Activated CD4-positive, alpha-beta T cell treated with anti-CD3 and anti-CD28 coated beads, Interleukin-2, amount 10 ng/mL, durations not matched to agents 24 days and 14 days (primary cell): ENCODE measurements at regions not wholly inside any gene's neighbourhood (a gene's known extent, or its start where the extent isn't known, plus 50 kb on each side); places are given as distances from the start of the nearest gene placed in this dataset.

ENCODE experiments used
- DNase-seq: peaks from one replicate; pipeline ENCODE4 v3.0.0; 2022
- H3K27ac Mint-ChIP-seq: one replicate; pipeline ENCODE4 v1.8.0; 2022; ENCODE audit warnings: mild to moderate bottlenecking, mixed read lengths
- H3K27me3 Mint-ChIP-seq: one replicate; pipeline ENCODE4 v1.8.0; 2022; ENCODE audit warnings: mixed read lengths
- H3K36me3 Mint-ChIP-seq: one replicate; pipeline ENCODE4 v1.8.0; 2022; ENCODE audit warnings: low read depth, mild to moderate bottlenecking, mixed read lengths
- H3K4me1 Mint-ChIP-seq: one replicate; pipeline ENCODE4 v1.8.0; 2021; ENCODE audit warnings: mixed read lengths
- H3K4me3 Mint-ChIP-seq: one replicate; pipeline ENCODE4 v1.8.0; 2022; ENCODE audit warnings: mild to moderate bottlenecking, moderate library complexity, mixed read lengths
- H3K9me3 Mint-ChIP-seq: one replicate; pipeline ENCODE4 v1.8.0; 2021; ENCODE audit warnings: mixed read lengths
- intact Hi-C: fragments of 100-400 bp; cut with micrococcal nuclease; formaldehyde crosslinking; loops from one replicate; pipeline ENCODE4 v1.15.1; 2023

DNA sequence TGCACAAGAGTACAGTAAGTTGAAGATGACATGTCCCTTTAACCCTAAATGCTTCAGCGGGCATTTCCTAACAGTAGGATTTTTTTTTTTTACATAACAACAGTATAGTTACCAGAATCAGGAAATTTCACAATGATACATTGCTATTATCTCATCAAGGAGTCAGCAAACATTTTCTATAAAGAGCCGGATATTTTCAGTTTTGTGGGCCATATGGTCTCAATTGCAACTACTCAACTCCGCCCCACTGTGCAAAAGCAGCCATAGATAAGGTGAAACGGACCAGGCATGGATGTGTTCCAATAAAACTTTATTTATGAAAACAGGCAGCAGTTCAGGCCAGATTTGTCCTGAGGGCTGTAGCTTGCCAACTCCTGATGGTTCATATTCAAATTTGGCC is 130.6 kb downstream of the SMAD6 start:
- Mint-ChIP-seq H3K27me3 (peaks cover 2% of the 10 kb centered on the region), H3K4me3 (no peak overlapping the region), H3K27ac (no peak overlapping the region), H3K36me3 (no peaks in the 10 kb centered on the region), H3K4me1 (no peaks in the 10 kb centered on the region), H3K9me3 (no peaks in the 10 kb centered on the region)
- no peak for DNase-seq
- intact Hi-C loops = no loop called here

DNA sequence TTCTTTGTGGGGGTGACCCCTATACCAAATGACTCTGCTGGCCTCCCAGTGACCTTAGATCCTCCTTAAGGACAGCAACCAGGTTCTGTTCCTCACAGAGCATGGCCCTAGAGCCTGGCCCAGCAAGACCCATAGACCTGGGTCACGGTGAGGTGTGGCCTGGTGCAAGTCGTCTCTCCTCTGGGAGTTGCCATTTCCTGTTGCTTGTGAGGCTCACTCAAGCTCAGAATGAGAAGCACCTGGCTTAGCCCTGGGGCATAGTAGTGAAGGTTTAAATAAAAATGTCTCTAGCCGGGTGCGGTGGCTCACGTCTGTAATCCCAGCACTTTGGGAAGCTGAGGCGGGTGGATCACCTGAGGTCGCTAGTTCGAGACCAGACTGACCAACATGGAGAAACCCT is 131.3 kb downstream of the SMAD6 start:
- DNase-seq = no peak
- Mint-ChIP-seq H3K9me3 (no peaks in the 10 kb centered on the region), H3K4me3 (no peak overlapping the region), H3K27me3 (peaks cover 2% of the 10 kb centered on the region), H3K36me3 (no peaks in the 10 kb centered on the region), H3K27ac (no peak overlapping the region), H3K4me1 (no peaks in the 10 kb centered on the region)
- intact Hi-C loops = no loop called here

DNA sequence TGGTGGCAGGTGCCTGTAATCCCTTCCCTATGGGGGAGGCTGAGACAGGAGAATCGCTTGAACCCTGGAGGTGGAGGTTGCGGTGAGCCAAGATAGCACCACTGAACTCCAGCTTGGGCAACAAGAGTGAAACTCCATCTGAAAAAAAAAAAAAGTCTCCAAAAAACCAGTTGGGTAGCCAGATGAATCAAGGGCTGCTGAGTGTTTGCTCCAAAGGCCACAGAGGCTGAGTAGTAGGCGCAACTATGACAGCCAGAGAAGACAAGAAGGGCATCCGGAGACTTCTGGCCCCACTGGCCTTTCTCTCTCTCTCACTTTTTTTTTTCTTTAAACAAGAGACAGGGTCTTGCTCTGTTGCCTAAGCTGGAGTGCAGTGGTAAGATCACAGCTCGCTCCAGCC is 131.8 kb downstream of the SMAD6 start:
- H3K4me3 Mint-ChIP-seq = no peak overlapping the region
- no peak for DNase-seq
- no peaks in the 10 kb centered on the region for H3K36me3 Mint-ChIP-seq
- peaks cover 2% of the 10 kb centered on the region for H3K27me3 Mint-ChIP-seq
- no peaks in the 10 kb centered on the region for H3K4me1 Mint-ChIP-seq
- intact Hi-C loops = no loop called here
- H3K27ac Mint-ChIP-seq = no peak overlapping the region
- H3K9me3 Mint-ChIP-seq = no peaks in the 10 kb centered on the region

DNA sequence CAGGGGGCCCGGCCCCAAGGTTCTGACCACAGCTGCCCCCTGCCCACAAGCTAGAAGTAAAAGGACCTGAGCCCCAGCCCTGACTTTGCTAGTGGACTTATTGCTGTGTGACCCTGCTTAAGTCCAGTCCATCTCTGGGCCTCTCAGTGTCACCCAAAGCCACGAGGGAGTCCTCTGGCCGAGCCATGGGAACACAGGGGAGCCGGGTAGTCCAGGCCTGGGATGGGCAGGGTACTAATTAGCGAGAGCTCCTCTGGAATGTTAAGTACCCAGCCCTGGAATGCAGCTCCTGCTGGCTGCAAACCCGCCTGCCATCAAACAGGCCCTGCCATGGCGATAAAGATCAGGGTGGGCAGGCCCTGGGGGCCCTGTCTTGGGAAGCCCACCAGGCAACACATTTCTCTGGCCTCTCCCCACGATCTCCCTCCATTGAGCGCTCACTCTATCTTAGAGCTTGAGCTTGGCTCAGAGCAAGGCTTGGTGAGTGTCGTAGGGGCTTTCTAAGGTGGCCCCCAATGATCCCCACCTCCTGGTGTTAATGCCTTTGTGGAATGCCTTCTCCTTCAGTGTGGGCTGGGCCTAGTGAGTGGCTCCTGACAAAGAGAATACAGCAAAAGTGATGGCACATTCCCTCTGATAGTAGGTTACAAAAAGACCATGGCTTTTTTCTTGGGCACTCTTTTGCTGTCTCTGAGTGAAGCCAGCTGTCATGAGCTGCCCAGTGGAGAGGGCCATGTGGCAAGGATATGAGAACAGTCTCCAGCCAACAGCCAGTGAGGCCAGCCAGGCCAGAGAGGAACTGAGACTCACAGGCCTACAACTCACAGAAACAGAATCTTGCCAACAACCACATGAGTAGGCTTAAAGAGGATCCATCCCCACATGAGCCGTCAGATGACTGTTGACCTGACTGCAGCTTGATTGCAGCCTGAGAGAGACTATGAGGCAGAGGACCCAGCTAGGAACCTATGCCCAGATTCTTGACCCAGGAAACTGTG is 133.1 kb downstream of the SMAD6 start:
- Mint-ChIP-seq H3K9me3 (no peaks in the 10 kb centered on the region), H3K27ac (no peak overlapping the region), H3K27me3 (peaks cover 8% of the 10 kb centered on the region), H3K4me3 (no peak overlapping the region), H3K4me1 (no peaks in the 10 kb centered on the region), H3K36me3 (no peaks in the 10 kb centered on the region)
- DNase-seq = no peak
- intact Hi-C loops = no loop called here

DNA sequence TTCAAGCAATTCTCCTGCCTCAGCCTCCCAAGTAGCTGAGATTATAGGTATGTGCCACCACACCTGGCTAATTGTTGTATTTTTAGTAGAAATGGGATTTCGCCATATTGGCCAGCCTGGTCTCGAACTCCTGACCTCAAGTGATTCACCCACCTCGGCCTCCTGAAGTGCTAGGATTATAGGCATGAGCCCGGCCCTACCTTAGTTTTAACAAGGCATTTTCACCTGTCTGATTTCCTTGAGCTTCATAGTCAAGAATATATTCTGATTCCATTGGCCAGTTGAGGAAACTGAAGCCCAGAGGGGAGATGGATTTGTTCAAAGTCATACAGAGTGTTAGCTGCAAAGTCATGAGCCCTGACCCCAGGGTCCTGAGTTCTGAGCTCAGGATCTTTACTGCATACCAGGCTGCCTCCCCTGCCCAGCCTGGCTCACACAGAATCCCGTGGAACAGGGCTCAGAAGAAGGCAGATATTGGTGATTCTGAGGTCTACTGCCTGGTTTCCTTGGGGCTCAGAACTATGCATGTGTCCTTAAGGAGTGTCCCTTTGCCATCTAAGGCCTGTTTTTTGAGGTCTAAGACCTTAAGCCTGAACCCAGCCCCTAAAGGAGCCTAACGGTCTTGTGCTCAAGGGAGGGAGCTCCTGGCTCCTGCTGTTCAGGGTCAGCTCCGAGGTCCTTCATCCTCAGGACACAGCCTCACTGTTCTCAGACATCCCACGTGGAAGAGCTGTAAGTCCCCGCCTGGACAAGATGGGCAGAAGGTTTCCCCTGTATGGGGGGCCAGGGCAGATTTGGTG is 134.4 kb downstream of the SMAD6 start:
- intact Hi-C loops = no loop called here
- no peaks in the 10 kb centered on the region for H3K9me3 Mint-ChIP-seq

DNA sequence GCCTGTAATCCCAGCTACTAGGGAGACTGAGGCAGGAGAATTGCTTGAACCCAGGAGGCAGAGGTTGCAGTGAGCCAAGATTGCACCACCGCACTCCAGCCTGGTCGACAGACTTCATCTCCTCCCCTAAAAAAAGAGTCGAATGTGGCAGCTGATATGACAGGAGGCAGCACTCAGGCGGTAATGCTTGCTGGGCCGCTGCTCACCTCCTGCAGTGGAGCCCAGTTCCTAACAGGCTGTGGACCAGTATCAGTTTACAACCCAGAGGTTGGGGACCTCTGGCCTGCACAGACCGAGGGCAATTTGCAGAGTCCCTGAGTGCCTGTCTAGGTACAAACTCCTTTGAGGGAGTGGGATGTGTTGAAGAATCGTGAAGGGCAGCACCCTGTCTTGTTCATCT is 136.2 kb downstream of the SMAD6 start:
- peaks cover 28% of the 10 kb centered on the region for H3K27me3 Mint-ChIP-seq
- peaks cover 4% of the 10 kb centered on the region for H3K4me1 Mint-ChIP-seq
- H3K9me3 Mint-ChIP-seq = no peaks in the 10 kb centered on the region
- intact Hi-C loops = no loop called here
- DNase-seq = no peak
- H3K36me3 Mint-ChIP-seq = no peaks in the 10 kb centered on the region
- H3K4me3 Mint-ChIP-seq = no peak overlapping the region
- H3K27ac Mint-ChIP-seq = no peak overlapping the region

More for the DNA sequence above, 134.4 kb downstream of the SMAD6 start:
- no peaks in the 10 kb centered on the region for H3K4me1 Mint-ChIP-seq
- H3K27me3 Mint-ChIP-seq = peaks cover 15% of the 10 kb centered on the region
- no peak overlapping the region for H3K4me3 Mint-ChIP-seq
- H3K27ac Mint-ChIP-seq = no peak overlapping the region
- no peaks in the 10 kb centered on the region for H3K36me3 Mint-ChIP-seq
- DNase-seq = no peak

DNA sequence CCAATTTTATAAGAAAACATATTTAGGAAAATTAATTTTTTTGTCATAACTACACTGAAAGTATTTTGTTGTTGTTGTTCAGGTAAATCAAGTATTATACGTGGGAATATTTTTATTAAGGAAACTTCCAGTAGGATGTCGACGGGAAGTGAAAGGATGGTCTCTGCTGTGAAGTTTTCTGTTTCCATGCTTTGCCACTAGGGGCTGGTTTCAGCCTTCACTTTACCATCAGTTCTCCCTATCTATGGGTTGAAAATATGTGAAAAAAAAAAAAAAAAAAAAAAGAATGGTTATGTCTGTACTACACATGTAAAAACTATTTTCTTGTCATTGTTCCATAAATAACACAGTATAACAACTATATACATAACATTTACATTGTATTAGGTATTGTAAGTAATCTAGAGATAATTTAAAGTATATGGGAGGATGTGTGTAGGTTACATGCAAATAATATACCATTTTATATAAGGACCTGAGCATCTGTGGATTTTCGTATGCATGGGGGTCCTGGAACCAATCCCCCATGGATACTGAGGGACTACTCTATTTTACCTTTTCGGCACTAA is 136.7 kb downstream of the SMAD6 start:
- Mint-ChIP-seq H3K36me3 (no peaks in the 10 kb centered on the region), H3K27me3 (peaks cover 33% of the 10 kb centered on the region), H3K4me3 (no peak overlapping the region), H3K27ac (no peak overlapping the region), H3K9me3 (no peaks in the 10 kb centered on the region), H3K4me1 (peaks cover 5% of the 10 kb centered on the region)
- intact Hi-C loops = no loop called here
- DNase-seq = no peak

DNA sequence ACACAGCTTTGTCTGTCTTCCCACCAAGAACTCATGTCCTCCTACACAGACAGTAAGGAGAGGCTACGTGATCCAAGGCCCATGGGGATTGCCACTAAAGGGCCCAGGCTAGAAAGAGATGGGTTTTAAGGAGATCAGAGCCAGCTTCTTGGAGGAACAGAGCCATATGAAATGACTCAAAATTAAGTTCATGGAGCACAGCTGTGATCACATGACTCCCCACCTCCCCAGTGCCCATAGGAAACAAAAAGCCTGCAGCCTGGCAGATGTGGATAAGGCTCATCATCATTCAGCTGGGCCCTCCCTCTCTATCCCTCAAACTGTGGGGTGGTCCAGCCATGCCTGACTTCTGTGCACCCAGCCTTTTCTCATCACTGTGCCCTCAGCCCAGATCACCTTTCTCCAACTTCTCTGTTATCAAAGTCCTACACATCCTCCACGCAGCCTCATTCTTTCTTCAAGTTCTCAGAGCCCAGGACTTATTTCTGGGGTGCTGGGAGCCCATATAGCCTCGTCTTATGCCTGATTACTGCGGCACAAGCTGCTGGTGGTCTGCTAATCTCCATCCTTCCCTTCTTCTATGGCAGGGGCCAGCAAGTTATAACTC is 137.6 kb downstream of the SMAD6 start:
- peaks cover 41% of the 10 kb centered on the region for H3K27me3 Mint-ChIP-seq

DNA sequence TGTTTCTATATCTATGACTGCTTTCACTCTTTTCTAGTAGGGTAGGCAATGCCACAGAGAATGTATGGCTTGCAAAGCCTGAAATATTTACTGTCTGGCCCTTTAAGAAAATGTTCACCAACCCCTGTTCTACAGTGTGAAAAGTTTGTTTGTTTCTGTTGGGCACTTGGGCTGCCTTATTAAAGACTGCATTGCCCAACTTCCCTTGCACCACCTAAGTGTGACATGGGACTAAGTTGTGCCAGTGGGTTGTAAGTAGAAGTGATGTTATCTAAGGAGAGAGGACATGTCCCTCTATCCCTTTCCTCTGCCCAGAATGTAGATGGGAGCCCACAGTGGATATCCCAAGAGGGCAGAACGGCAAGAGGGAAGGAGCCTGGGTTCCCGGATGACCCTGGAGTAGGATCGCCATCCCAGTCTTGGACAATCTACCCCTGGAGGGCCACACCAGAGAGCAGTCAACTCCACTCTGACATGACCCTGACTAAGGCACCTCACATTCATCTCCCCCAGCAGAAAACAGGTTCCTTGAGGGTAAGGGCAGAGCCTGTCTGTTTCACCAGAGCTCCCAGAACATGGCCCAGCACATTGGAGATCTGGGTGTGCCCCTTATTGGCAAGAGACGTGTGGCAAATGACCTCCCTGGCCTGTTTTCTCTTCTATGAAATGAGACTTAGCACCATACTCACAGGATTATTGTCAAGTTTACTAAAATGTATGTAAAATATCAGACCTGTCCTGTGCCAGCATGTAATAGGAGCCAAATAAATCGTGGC is 138.8 kb downstream of the SMAD6 start:
- DNase-seq = no peak
- peaks cover 5% of the 10 kb centered on the region for H3K4me1 Mint-ChIP-seq
- no peak overlapping the region for H3K27ac Mint-ChIP-seq
- H3K27me3 Mint-ChIP-seq = peaks cover 49% of the 10 kb centered on the region
- intact Hi-C loops = no loop called here
- no peaks in the 10 kb centered on the region for H3K9me3 Mint-ChIP-seq
- no peaks in the 10 kb centered on the region for H3K36me3 Mint-ChIP-seq
- no peak overlapping the region for H3K4me3 Mint-ChIP-seq

More for the DNA sequence above, 137.6 kb downstream of the SMAD6 start:
- intact Hi-C loops = no loop called here
- Mint-ChIP-seq H3K36me3 (no peaks in the 10 kb centered on the region), H3K27ac (no peak overlapping the region), H3K9me3 (no peaks in the 10 kb centered on the region), H3K4me1 (peaks cover 5% of the 10 kb centered on the region), H3K4me3 (no peak overlapping the region)
- DNase-seq = no peak

DNA sequence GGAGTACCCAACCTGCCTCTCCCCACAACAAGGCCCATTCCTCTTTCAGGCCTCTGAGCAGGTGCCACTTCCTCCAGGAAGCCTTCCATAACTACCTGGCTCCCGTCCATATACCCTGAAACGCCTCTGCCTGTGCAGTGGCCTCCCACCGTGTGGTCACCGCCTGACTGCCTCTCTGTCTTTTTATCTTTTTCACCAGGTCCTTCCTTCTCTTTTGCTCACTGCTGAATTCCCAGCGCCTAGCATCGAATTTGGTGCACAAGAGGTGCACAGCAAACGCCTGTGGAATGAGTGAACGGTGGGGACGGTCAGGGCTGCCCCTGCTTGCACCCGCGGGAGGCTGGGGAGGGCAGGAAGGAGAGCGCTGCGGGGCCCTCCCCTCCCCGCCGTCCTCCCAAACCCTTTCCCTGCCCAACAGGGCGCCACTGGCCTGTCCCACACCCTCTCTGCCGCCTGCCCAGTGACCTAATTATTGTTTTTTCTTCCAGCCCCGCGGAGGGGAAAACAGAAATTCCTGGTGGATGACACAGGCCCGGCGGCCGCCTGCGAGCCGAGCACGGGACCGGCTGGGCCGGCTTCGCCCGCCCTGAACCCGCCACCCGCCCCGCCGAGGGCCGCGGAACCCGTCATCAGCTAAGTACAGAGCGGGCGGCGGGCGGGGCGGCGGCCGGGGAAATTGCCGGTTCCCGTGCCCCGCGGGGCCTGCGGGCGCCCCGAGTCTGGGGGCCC is 140.1 kb downstream of the SMAD6 start:
- no peak overlapping the region for H3K4me3 Mint-ChIP-seq
- peaks cover 5% of the 10 kb centered on the region for H3K4me1 Mint-ChIP-seq
- DNase-seq = no peak
- no peak overlapping the region for H3K27ac Mint-ChIP-seq
- H3K27me3 Mint-ChIP-seq = peaks cover 52% of the 10 kb centered on the region
- intact Hi-C loops = no loop called here
- H3K9me3 Mint-ChIP-seq = no peaks in the 10 kb centered on the region
- no peaks in the 10 kb centered on the region for H3K36me3 Mint-ChIP-seq

DNA sequence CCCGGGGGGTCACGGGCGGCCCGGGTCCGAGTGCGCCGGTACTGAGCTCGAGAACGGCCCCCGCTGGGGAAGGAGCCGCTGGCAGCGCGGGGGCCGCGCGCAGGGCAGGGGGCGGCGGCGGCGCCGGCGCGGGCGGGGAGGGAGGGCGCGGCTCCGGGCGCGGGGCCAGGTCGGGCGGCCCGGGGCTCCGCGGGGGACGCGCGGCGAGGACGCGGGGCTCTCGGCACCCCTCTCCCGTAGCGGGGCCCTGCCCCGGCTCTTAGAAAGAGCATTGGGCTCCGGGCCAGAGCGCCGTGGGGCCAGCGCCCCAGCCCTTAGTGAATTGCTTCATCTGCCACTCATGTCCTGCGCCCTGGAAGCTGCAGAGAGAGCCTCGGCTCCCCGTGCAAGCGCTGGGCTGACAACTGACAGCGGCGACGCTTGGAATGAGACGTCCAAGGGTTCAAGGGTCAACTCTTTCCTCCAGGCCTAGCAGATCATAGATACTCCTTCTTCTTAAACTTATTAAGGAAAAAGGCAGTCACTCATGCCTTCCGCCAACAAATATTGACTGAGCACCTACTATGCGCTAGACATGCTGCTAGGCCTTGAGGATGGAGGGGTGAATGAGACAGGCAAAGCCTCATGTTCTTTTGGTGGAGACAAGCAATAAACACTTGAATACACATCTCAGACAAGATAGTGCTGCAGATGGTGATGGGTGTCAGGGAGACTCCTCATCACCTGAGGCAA is 140.8 kb downstream of the SMAD6 start:
- intact Hi-C loops = no loop called here
- H3K4me1 Mint-ChIP-seq = peaks cover 5% of the 10 kb centered on the region
- no peak overlapping the region for H3K4me3 Mint-ChIP-seq
- DNase-seq = no peak
- peaks cover 52% of the 10 kb centered on the region for H3K27me3 Mint-ChIP-seq
- no peaks in the 10 kb centered on the region for H3K36me3 Mint-ChIP-seq
- no peak overlapping the region for H3K27ac Mint-ChIP-seq
- no peaks in the 10 kb centered on the region for H3K9me3 Mint-ChIP-seq

DNA sequence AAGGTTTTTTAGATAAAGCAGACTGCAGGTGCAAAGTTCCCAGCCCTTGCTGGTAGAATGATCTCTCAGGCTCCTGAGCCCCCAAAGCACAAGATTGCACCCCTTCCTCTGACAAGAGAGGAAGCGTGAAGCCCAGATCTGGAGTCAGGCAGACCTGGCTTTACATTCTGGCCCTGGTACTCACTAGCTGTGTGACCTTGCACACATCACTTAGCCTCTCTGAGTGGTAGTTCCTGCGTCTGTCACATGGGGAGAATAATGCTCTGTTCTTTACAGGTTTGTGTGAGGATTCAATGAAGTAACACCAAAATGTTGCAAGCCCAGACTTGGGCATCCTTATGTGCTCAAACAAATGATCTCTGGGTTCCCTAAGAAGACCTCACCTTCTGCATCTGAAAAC is 141.5 kb downstream of the SMAD6 start:
- intact Hi-C loops = no loop called here
- Mint-ChIP-seq H3K27me3 (peaks cover 52% of the 10 kb centered on the region), H3K36me3 (no peaks in the 10 kb centered on the region), H3K4me1 (peaks cover 5% of the 10 kb centered on the region), H3K9me3 (no peaks in the 10 kb centered on the region), H3K4me3 (no peak overlapping the region), H3K27ac (no peak overlapping the region)
- no peak for DNase-seq
